NCI-H146 treated with DMSO at 0.1 percent for 48 hours (cell line): ENCODE measurements at regions not wholly inside any gene's neighbourhood (a gene's known extent, or its start where the extent isn't known, plus 50 kb on each side); places are given as distances from the start of the nearest gene placed in this dataset.
"Not testable (repeated sequence)": the region's sequence is repeated elsewhere in the genome, so short reads cannot be mapped to it uniquely, and the experiment has no call there.

ENCODE experiments used
- DNase-seq: peaks from one replicate; lab custom pipeline; 2025; ENCODE audit not compliant: unreplicated experiment; lab: John Stamatoyannopoulos, UW

GRCh38 chr10:35958609-35959008 lies 316.5 kb upstream of the FZD8 start:
- DNase-seq = not testable (repeated sequence)

- DNase-seq = no peak
These were observed 308.6 kb upstream of the FZD8 start for GRCh38 chr10:35950701-35951100.

- no peak for DNase-seq
These were observed 308.1 kb upstream of the FZD8 start for GRCh38 chr10:35950226-35950625.

GRCh38 chr10:35949811-35950211 lies 307.7 kb upstream of the FZD8 start:
- DNase-seq = no peak

- DNase-seq = no peak
These were observed 304.5 kb upstream of the FZD8 start for GRCh38 chr10:35946556-35946955.

- no peak for DNase-seq
These were observed 300.0 kb upstream of the FZD8 start for GRCh38 chr10:35942057-35942456.

- peak; percentile 76 for DNase-seq
These were observed 298.3 kb upstream of the FZD8 start for GRCh38 chr10:35940141-35941041.

GRCh38 chr10:35938160-35938559 lies 296.1 kb upstream of the FZD8 start:
- DNase-seq = no peak

GRCh38 chr10:35937546-35937945 lies 295.4 kb upstream of the FZD8 start:
- DNase-seq = no peak

- DNase-seq = no peak
These were observed 292.5 kb upstream of the FZD8 start for GRCh38 chr10:35934642-35934995.

- DNase-seq = peak; percentile 44
These were observed 292.0 kb upstream of the FZD8 start for GRCh38 chr10:35933940-35934641.

- DNase-seq = no peak
These were observed 291.4 kb upstream of the FZD8 start for GRCh38 chr10:35933491-35933890.

GRCh38 chr10:35929962-35930361 lies 287.9 kb upstream of the FZD8 start:
- DNase-seq = not testable (repeated sequence)

- no peak for DNase-seq
These were observed 286.7 kb upstream of the FZD8 start for GRCh38 chr10:35928748-35929147.

GRCh38 chr10:35927990-35928488 lies 285.9 kb upstream of the FZD8 start:
- DNase-seq = no peak

GRCh38 chr10:35927341-35927740 lies 285.2 kb upstream of the FZD8 start:
- DNase-seq = no peak

- DNase-seq = peak; percentile 4
These were observed 284.8 kb upstream of the FZD8 start for GRCh38 chr10:35926846-35927245.

GRCh38 chr10:35925493-35925892 lies 283.4 kb upstream of the FZD8 start:
- no peak for DNase-seq

- DNase-seq = no peak
These were observed 282.7 kb upstream of the FZD8 start for GRCh38 chr10:35924759-35925158.

- DNase-seq = no peak
These were observed 280.9 kb upstream of the FZD8 start for GRCh38 chr10:35922876-35923600.

- DNase-seq = no peak
These were observed 279.8 kb upstream of the FZD8 start for GRCh38 chr10:35921866-35922350.
